Vagina (tissue), 2 donors: ENCODE measurements at regions not wholly inside any gene's neighbourhood (a gene's known extent, or its start where the extent isn't known, plus 50 kb on each side); places are given as distances from the start of the nearest gene placed in this dataset.

Source experiments
- CTCF ChIP-seq, 3 experiments: fragments of 450-650 bp in 2 of 3; fragments of 200-600 bp in 1 of 3; sonication (generic) in 1 of 3; IDR thresholded peaks; one replicate each; pipeline ENCODE4 v1.5.1; 2017 to 2019; ENCODE audit warnings: antibody characterized with exemption in 3 of 3, mild to moderate bottlenecking in 2 of 3, moderate library complexity in 2 of 3
- POLR2A ChIP-seq, 2 donors: fragments of 450-650 bp; IDR thresholded peaks; one replicate each; pipeline ENCODE4 v1.6.1; 2017; ENCODE audit warnings: antibody characterized with exemption in 2 of 2, mild to moderate bottlenecking in 2 of 2, moderate library complexity in 2 of 2
- POLR2AphosphoS5 ChIP-seq, 2 donors: sonication (generic); formaldehyde crosslinking; IDR thresholded peaks; one replicate each; pipeline ENCODE4 v1.9.0; 2017; ENCODE audit warnings: antibody characterized with exemption in 2 of 2, mild to moderate bottlenecking in 2 of 2, low read depth in 1 of 2; ENCODE audit not compliant: insufficient read depth in 1 of 2

GRCh38 chr10:111522551-111522950, 445.7 kb downstream of the ADRA2A start:
- no peak for TF ChIP-seq CTCF (IDR thresholded peaks at IDR 0.05)
- no peak for TF ChIP-seq POLR2AphosphoS5 (IDR thresholded peaks at IDR 0.05; ENCODE audit: insufficient read depth in 1 of 2, low read depth in 1 of 2)
- TF ChIP-seq POLR2A (IDR thresholded peaks at IDR 0.05), result no peak
